Gastroesophageal sphincter (tissue), 3 donors: ENCODE measurements at regions not wholly inside any gene's neighbourhood (a gene's known extent, or its start where the extent isn't known, plus 50 kb on each side); places are given as distances from the start of the nearest gene placed in this dataset.

ENCODE experiments used
- POLR2A ChIP-seq, 2 donors: fragments of 450-650 bp; IDR thresholded peaks; one replicate each; pipeline ENCODE4 v1.6.1; 2017; ENCODE audit warnings: antibody characterized with exemption in 2 of 2, mild to moderate bottlenecking in 2 of 2, moderate library complexity in 1 of 2
- TF ChIP-seq, protein P1 (sequence below), 4 experiments: fragments of 200-600 bp in 2 of 4; fragments of 450-650 bp in 2 of 4; sonication (generic) in 1 of 4; IDR thresholded peaks; one replicate each; pipeline ENCODE4 v1.5.1; 2017 to 2019; ENCODE audit warnings: antibody characterized with exemption in 4 of 4, mild to moderate bottlenecking in 2 of 4, moderate library complexity in 2 of 4

GRCh38 chr2:6184532-6185292 lies 492.5 kb downstream of the SOX11 start:
- TF ChIP-seq, protein P1, sequence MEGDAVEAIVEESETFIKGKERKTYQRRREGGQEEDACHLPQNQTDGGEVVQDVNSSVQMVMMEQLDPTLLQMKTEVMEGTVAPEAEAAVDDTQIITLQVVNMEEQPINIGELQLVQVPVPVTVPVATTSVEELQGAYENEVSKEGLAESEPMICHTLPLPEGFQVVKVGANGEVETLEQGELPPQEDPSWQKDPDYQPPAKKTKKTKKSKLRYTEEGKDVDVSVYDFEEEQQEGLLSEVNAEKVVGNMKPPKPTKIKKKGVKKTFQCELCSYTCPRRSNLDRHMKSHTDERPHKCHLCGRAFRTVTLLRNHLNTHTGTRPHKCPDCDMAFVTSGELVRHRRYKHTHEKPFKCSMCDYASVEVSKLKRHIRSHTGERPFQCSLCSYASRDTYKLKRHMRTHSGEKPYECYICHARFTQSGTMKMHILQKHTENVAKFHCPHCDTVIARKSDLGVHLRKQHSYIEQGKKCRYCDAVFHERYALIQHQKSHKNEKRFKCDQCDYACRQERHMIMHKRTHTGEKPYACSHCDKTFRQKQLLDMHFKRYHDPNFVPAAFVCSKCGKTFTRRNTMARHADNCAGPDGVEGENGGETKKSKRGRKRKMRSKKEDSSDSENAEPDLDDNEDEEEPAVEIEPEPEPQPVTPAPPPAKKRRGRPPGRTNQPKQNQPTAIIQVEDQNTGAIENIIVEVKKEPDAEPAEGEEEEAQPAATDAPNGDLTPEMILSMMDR (IDR thresholded peaks at IDR 0.05), result no peak
- no peak for TF ChIP-seq POLR2A (IDR thresholded peaks at IDR 0.05)
